Glomerular visceral epithelial cell (primary cell): ENCODE measurements at regions not wholly inside any gene's neighbourhood (a gene's known extent, or its start where the extent isn't known, plus 50 kb on each side); places are given as distances from the start of the nearest gene placed in this dataset.
"Not testable (repeated sequence)": the region's sequence is repeated elsewhere in the genome, so short reads cannot be mapped to it uniquely, and the experiment has no call there.

ENCODE experiments used
- DNase-seq: peaks from one replicate; pipeline ENCODE4 v3.0.0-alpha.2; 2016; ENCODE audit errors: extremely low spot score

- no peak for DNase-seq
Measured at GRCh38 chr11:116339306-116340098, 433.3 kb downstream of the BUD13 start.

- not testable (repeated sequence) for DNase-seq
Measured at GRCh38 chr11:116338500-116338899, 434.3 kb downstream of the BUD13 start.

- no peak for DNase-seq
Measured at GRCh38 chr11:116336540-116336939, 436.2 kb downstream of the BUD13 start.

- DNase-seq, result no peak
Measured at GRCh38 chr11:116335891-116336290, 436.9 kb downstream of the BUD13 start.

- DNase-seq, result no peak
Measured at GRCh38 chr11:116335078-116335477, 437.7 kb downstream of the BUD13 start.

- no peak for DNase-seq
Measured at GRCh38 chr11:116334596-116334995, 438.2 kb downstream of the BUD13 start.

GRCh38 chr11:116333001-116333535, 439.7 kb downstream of the BUD13 start:
- no peak for DNase-seq

- DNase-seq, result no peak
Measured at GRCh38 chr11:116332391-116332790, 440.4 kb downstream of the BUD13 start.

- DNase-seq, result no peak
Measured at GRCh38 chr11:116331381-116331780, 441.4 kb downstream of the BUD13 start.

GRCh38 chr11:116330439-116331185, 442.2 kb downstream of the BUD13 start:
- DNase-seq, result no peak

GRCh38 chr11:116329354-116330090, 443.3 kb downstream of the BUD13 start:
- no peak for DNase-seq

GRCh38 chr11:116328851-116329250, 443.9 kb downstream of the BUD13 start:
- no peak for DNase-seq

GRCh38 chr11:116328391-116328790, 444.4 kb downstream of the BUD13 start:
- DNase-seq, result no peak

GRCh38 chr11:116326146-116326545, 446.6 kb downstream of the BUD13 start:
- no peak for DNase-seq

GRCh38 chr11:116325247-116325646, 447.5 kb downstream of the BUD13 start:
- DNase-seq, result no peak

- not testable (repeated sequence) for DNase-seq
Measured at GRCh38 chr11:116324077-116324476, 448.7 kb downstream of the BUD13 start.

- no peak for DNase-seq
Measured at GRCh38 chr11:116317212-116317611, 455.6 kb downstream of the BUD13 start.

- no peak for DNase-seq
Measured at GRCh38 chr11:116314006-116314405, 458.8 kb downstream of the BUD13 start.

GRCh38 chr11:116312570-116313391, 460.0 kb downstream of the BUD13 start:
- DNase-seq, result peak; percentile 61

GRCh38 chr11:116311206-116311605, 461.6 kb downstream of the BUD13 start:
- DNase-seq, result no peak

GRCh38 chr11:116310698-116311097, 462.1 kb downstream of the BUD13 start:
- DNase-seq, result no peak
